ENCODE measurements at regions not wholly inside any gene's neighbourhood (a gene's known extent, or its start where the extent isn't known, plus 50 kb on each side); places are given as distances from the start of the nearest gene placed in this dataset.

DNA sequence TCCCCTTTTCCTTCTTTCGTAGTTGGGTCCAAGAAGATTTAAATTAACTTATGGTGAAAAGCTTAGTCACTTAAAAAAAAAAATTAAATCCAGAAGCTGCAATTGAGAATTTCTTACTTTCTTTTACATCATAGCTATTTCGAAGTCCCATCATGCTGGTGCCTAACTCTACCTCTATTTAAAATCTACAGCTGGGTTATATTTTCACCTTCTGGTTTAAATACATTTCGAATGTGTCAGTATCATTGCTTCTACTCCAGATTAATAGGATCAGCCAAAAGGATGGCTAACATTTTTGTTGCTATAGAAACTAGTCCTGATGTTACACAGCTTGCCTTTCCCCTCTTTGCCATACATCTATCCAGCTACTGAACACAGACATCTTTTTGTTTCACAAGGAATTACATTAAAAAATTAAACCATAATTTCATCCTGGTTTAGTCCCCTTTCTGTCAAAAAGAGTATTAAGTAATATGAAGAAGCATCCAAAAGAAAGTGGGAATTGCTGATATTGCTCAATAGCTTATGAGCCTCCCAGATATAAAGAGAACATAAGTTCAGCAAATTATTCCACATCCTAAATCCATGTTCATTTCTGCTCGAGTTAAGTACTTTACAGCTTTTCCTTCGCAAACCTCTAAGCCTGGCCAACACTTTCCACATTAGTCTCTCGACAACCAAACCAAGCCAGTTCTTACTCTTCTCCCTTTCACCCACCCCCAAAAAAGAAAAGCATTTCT is 396.7 kb upstream of the DAB1 start:
- 73% methylated on average over 6 of the region's 6 CpGs for WGBS
- TF ChIP-seq, protein P1, sequence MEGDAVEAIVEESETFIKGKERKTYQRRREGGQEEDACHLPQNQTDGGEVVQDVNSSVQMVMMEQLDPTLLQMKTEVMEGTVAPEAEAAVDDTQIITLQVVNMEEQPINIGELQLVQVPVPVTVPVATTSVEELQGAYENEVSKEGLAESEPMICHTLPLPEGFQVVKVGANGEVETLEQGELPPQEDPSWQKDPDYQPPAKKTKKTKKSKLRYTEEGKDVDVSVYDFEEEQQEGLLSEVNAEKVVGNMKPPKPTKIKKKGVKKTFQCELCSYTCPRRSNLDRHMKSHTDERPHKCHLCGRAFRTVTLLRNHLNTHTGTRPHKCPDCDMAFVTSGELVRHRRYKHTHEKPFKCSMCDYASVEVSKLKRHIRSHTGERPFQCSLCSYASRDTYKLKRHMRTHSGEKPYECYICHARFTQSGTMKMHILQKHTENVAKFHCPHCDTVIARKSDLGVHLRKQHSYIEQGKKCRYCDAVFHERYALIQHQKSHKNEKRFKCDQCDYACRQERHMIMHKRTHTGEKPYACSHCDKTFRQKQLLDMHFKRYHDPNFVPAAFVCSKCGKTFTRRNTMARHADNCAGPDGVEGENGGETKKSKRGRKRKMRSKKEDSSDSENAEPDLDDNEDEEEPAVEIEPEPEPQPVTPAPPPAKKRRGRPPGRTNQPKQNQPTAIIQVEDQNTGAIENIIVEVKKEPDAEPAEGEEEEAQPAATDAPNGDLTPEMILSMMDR (IDR thresholded peaks at IDR 0.05; ENCODE audit: low read depth, low read length, missing input control): no peak
- no peak for TF ChIP-seq FOXA1 (IDR thresholded peaks at IDR 0.05)
- TF ChIP-seq GABPA (IDR thresholded peaks at IDR 0.05 in 1 of 2, conservative IDR thresholded peaks at IDR 0.05 in 1 of 2): no peak
- no peak for TF ChIP-seq RAD21 (IDR thresholded peaks at IDR 0.05)
- TF ChIP-seq HNF4G (IDR thresholded peaks at IDR 0.05): no peak
- TF ChIP-seq, protein P2, sequence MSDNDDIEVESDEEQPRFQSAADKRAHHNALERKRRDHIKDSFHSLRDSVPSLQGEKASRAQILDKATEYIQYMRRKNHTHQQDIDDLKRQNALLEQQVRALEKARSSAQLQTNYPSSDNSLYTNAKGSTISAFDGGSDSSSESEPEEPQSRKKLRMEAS (IDR thresholded peaks at IDR 0.05): no peak
- no peak for TF ChIP-seq EGR1 (IDR thresholded peaks at IDR 0.05; ENCODE audit: low read depth in 2 of 2)
- no peak for TF ChIP-seq TAF1 (conservative IDR thresholded peaks at IDR 0.05)
- no peak for TF ChIP-seq YY1 (IDR thresholded peaks at IDR 0.05)
- TF ChIP-seq, protein P3, sequence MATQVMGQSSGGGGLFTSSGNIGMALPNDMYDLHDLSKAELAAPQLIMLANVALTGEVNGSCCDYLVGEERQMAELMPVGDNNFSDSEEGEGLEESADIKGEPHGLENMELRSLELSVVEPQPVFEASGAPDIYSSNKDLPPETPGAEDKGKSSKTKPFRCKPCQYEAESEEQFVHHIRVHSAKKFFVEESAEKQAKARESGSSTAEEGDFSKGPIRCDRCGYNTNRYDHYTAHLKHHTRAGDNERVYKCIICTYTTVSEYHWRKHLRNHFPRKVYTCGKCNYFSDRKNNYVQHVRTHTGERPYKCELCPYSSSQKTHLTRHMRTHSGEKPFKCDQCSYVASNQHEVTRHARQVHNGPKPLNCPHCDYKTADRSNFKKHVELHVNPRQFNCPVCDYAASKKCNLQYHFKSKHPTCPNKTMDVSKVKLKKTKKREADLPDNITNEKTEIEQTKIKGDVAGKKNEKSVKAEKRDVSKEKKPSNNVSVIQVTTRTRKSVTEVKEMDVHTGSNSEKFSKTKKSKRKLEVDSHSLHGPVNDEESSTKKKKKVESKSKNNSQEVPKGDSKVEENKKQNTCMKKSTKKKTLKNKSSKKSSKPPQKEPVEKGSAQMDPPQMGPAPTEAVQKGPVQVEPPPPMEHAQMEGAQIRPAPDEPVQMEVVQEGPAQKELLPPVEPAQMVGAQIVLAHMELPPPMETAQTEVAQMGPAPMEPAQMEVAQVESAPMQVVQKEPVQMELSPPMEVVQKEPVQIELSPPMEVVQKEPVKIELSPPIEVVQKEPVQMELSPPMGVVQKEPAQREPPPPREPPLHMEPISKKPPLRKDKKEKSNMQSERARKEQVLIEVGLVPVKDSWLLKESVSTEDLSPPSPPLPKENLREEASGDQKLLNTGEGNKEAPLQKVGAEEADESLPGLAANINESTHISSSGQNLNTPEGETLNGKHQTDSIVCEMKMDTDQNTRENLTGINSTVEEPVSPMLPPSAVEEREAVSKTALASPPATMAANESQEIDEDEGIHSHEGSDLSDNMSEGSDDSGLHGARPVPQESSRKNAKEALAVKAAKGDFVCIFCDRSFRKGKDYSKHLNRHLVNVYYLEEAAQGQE (IDR thresholded peaks at IDR 0.05): no peak
- TF ChIP-seq, protein P4, sequence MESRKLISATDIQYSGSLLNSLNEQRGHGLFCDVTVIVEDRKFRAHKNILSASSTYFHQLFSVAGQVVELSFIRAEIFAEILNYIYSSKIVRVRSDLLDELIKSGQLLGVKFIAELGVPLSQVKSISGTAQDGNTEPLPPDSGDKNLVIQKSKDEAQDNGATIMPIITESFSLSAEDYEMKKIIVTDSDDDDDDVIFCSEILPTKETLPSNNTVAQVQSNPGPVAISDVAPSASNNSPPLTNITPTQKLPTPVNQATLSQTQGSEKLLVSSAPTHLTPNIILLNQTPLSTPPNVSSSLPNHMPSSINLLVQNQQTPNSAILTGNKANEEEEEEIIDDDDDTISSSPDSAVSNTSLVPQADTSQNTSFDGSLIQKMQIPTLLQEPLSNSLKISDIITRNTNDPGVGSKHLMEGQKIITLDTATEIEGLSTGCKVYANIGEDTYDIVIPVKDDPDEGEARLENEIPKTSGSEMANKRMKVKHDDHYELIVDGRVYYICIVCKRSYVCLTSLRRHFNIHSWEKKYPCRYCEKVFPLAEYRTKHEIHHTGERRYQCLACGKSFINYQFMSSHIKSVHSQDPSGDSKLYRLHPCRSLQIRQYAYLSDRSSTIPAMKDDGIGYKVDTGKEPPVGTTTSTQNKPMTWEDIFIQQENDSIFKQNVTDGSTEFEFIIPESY (IDR thresholded peaks at IDR 0.05): no peak
- TF ChIP-seq NR2F2 (IDR thresholded peaks at IDR 0.05): no peak
- TF ChIP-seq, protein P5, sequence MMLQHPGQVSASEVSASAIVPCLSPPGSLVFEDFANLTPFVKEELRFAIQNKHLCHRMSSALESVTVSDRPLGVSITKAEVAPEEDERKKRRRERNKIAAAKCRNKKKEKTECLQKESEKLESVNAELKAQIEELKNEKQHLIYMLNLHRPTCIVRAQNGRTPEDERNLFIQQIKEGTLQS (IDR thresholded peaks at IDR 0.05): no peak
- no peak for TF ChIP-seq RXRA (IDR thresholded peaks at IDR 0.05)
- TF ChIP-seq SP1 (IDR thresholded peaks at IDR 0.05): no peak

More for the DNA sequence above, 396.7 kb upstream of the DAB1 start:
- no peak for DNase-seq (ENCODE audit: low spot score)
- H3K27me3 ChIP-seq (ENCODE audit: control insufficient read depth in 4 of 4, insufficient read depth in 4 of 4, low read length in 3 of 4): no peaks in the 10 kb centered on the region
- no peaks in the 10 kb centered on the region for H3K4me1 ChIP-seq (ENCODE audit: control insufficient read depth in 4 of 4, insufficient read depth in 4 of 4, low read length in 3 of 4)
- H3K27ac ChIP-seq (ENCODE audit: low read depth in 1 of 2, low read length in 2 of 2): no peak overlapping the region
- no peaks in the 10 kb centered on the region for H3K36me3 ChIP-seq (ENCODE audit: control insufficient read depth in 4 of 4, insufficient read depth in 3 of 4, low read depth in 1 of 4, low read length in 3 of 4)
- H3K9ac ChIP-seq (ENCODE audit: low read depth in 1 of 2, low read length in 2 of 2): no peak overlapping the region
- no peak overlapping the region for H3K4me3 ChIP-seq (ENCODE audit: low read depth in 1 of 3, low read length in 3 of 3)
- no peaks in the 10 kb centered on the region for H3K9me3 ChIP-seq (ENCODE audit: control insufficient read depth in 4 of 4, low read length in 3 of 4)

Data from liver (tissue), 8 donors.